Endodermal cell (in vitro differentiated cells): ENCODE measurements at regions not wholly inside any gene's neighbourhood (a gene's known extent, or its start where the extent isn't known, plus 50 kb on each side); places are given as distances from the start of the nearest gene placed in this dataset.
"Not testable (repeated sequence)": the region's sequence is repeated elsewhere in the genome, so short reads cannot be mapped to it uniquely, and the experiment has no call there.

Experiments used
- DNase-seq: peaks from one replicate; pipeline ENCODE4 v3.0.0-alpha.2; 2017
- H3K27ac ChIP-seq: 2 replicates; pipeline ENCODE4 v1.5.1; 2013; ENCODE audit warnings: mild to moderate bottlenecking, low read depth, low read length, moderate library complexity
- H3K27me3 ChIP-seq: 2 replicates; pipeline ENCODE4 v1.6.1; 2013; ENCODE audit warnings: mild to moderate bottlenecking, low read length, moderate library complexity; ENCODE audit not compliant: insufficient read depth, control insufficient read depth, poor library complexity, severe bottlenecking
- H3K36me3 ChIP-seq: 2 replicates; pipeline ENCODE4 v1.7.0; 2013; ENCODE audit warnings: mild to moderate bottlenecking, low read length, moderate library complexity; ENCODE audit not compliant: control insufficient read depth, insufficient read depth
- H3K4me1 ChIP-seq: one replicate; pipeline ENCODE4 v1.7.0; 2013; ENCODE audit warnings: low read length; ENCODE audit not compliant: control insufficient read depth, insufficient read depth
- H3K4me3 ChIP-seq: 2 replicates; pipeline ENCODE4 v1.5.1; 2013; ENCODE audit warnings: mild to moderate bottlenecking, low read length, moderate library complexity
- H3K9ac ChIP-seq: 2 replicates; pipeline ENCODE4 v1.6.1; 2013; ENCODE audit warnings: mild to moderate bottlenecking, low read length, moderate library complexity; ENCODE audit not compliant: poor library complexity, severe bottlenecking; ENCODE audit errors: extremely low read depth
- H3K9me3 ChIP-seq: 2 replicates; pipeline ENCODE4 v1.6.1; 2013; ENCODE audit warnings: mild to moderate bottlenecking, low read length, moderate library complexity; ENCODE audit not compliant: control insufficient read depth
- H3K27ac Mint-ChIP-seq: 2 replicates; pipeline ENCODE4 v1.8.0; 2020; ENCODE audit warnings: mixed read lengths
- H3K27me3 Mint-ChIP-seq: 2 replicates; pipeline ENCODE4 v1.8.0; 2021; ENCODE audit warnings: mild to moderate bottlenecking, mixed read lengths; ENCODE audit not compliant: insufficient read depth
- H3K36me3 Mint-ChIP-seq: 2 replicates; pipeline ENCODE4 v1.8.0; 2020; ENCODE audit warnings: low read depth, mixed read lengths
- H3K4me1 Mint-ChIP-seq: 2 replicates; pipeline ENCODE4 v1.8.0; 2020; ENCODE audit warnings: mixed read lengths
- H3K4me3 Mint-ChIP-seq: 2 replicates; pipeline ENCODE4 v1.8.0; 2020; ENCODE audit warnings: mild to moderate bottlenecking, moderate library complexity, mixed read lengths
- H3K9me3 Mint-ChIP-seq: 2 replicates; pipeline ENCODE4 v1.8.0; 2020; ENCODE audit warnings: mild to moderate bottlenecking, mixed read lengths
- CTCF ChIP-seq: fragments of 200-600 bp; sonication (generic); conservative IDR thresholded peaks from 2 replicates; pipeline ENCODE4 v1.5.0; 2021; ENCODE audit warnings: antibody characterized with exemption, mild to moderate bottlenecking
- WGBS, 2 experiments: methylation state at CpG; one replicate each; pipeline versions ENCODE4 v1.1.5 to v1.1.7; 2013; ENCODE audit warnings: missing lambda C conversion rate in 2 of 2, mixed read lengths in 1 of 2; ENCODE audit not compliant: insufficient coverage in 1 of 2, insufficient read length in 1 of 2; 5-methylcytosine and 5-hydroxymethylcytosine counted together

GRCh38 chr2:145789636-145790035 lies 1269.7 kb upstream of the ZEB2 start:
- Histone ChIP-seq H3K9me3 (no peaks in the 10 kb centered on the region), H3K9ac (no peak overlapping the region), H3K27ac (no peak overlapping the region), H3K4me1 (no peaks in the 10 kb centered on the region), H3K27me3 (no peaks in the 10 kb centered on the region), H3K4me3 (no peak overlapping the region), H3K36me3 (no peaks in the 10 kb centered on the region)
- no peaks in the 10 kb centered on the region for H3K27me3 Mint-ChIP-seq
- H3K27ac Mint-ChIP-seq: no peak overlapping the region
- TF ChIP-seq CTCF: no peak
- no peak for DNase-seq
- 71% methylated on average over 2 of the region's 3 CpGs; no CpG with 5 or more reads in 1 of the 2 experiments for WGBS, 2 experiments
- H3K4me3 Mint-ChIP-seq: no peak overlapping the region
- H3K36me3 Mint-ChIP-seq: no peaks in the 10 kb centered on the region
- no peaks in the 10 kb centered on the region for H3K4me1 Mint-ChIP-seq
- H3K9me3 Mint-ChIP-seq: peaks cover 19% of the 10 kb centered on the region

GRCh38 chr2:145787597-145788361 lies 1267.9 kb upstream of the ZEB2 start:
- H3K27ac ChIP-seq, H3K4me3 ChIP-seq, H3K27ac Mint-ChIP-seq, H3K4me3 Mint-ChIP-seq, H3K36me3 Mint-ChIP-seq, H3K9me3 ChIP-seq, H3K27me3 ChIP-seq, H3K27me3 Mint-ChIP-seq, DNase-seq, H3K36me3 ChIP-seq, H3K4me1 ChIP-seq, H3K4me1 Mint-ChIP-seq, H3K9ac ChIP-seq: not testable (repeated sequence)
- peaks cover 22% of the 10 kb centered on the region for H3K9me3 Mint-ChIP-seq
- 91 to 100% methylated on average over 2 to 6 of the region's 6 CpGs for WGBS, 2 experiments

GRCh38 chr2:145782607-145783006 lies 1262.7 kb upstream of the ZEB2 start:
- peaks cover 21% of the 10 kb centered on the region for H3K9me3 ChIP-seq
- H3K36me3 Mint-ChIP-seq, H3K4me1 Mint-ChIP-seq, H3K4me3 ChIP-seq, DNase-seq, H3K4me3 Mint-ChIP-seq, H3K27me3 Mint-ChIP-seq, H3K9ac ChIP-seq, H3K27ac ChIP-seq, H3K36me3 ChIP-seq, H3K27ac Mint-ChIP-seq, H3K27me3 ChIP-seq, H3K4me1 ChIP-seq: not testable (repeated sequence)
- H3K9me3 Mint-ChIP-seq: peaks cover 25% of the 10 kb centered on the region
- WGBS, 2 experiments: 90 to 100% methylated on average over 3 to 5 of the region's 5 CpGs

- H3K27ac ChIP-seq: no peak overlapping the region
- no peaks in the 10 kb centered on the region for H3K27me3 Mint-ChIP-seq
- no peaks in the 10 kb centered on the region for H3K36me3 Mint-ChIP-seq
- no peak for DNase-seq
- peaks cover 7% of the 10 kb centered on the region for H3K9me3 Mint-ChIP-seq
- no peaks in the 10 kb centered on the region for H3K4me1 ChIP-seq
- no peak overlapping the region for H3K4me3 Mint-ChIP-seq
- H3K36me3 ChIP-seq: no peaks in the 10 kb centered on the region
- peaks cover 6% of the 10 kb centered on the region for H3K4me1 Mint-ChIP-seq
- H3K4me3 ChIP-seq: no peak overlapping the region
- no peaks in the 10 kb centered on the region for H3K27me3 ChIP-seq
- WGBS, 2 experiments: 92 to 95% methylated on average over 3 of the region's 3 CpGs
- no peak overlapping the region for H3K27ac Mint-ChIP-seq
- H3K9ac ChIP-seq: no peak overlapping the region
- H3K9me3 ChIP-seq: peaks cover 17% of the 10 kb centered on the region
- TF ChIP-seq CTCF: no peak
These were observed 1258.0 kb upstream of the ZEB2 start for GRCh38 chr2:145777914-145778313.
